ENCODE measurements at regions not wholly inside any gene's neighbourhood (a gene's known extent, or its start where the extent isn't known, plus 50 kb on each side); places are given as distances from the start of the nearest gene placed in this dataset.

DNA sequence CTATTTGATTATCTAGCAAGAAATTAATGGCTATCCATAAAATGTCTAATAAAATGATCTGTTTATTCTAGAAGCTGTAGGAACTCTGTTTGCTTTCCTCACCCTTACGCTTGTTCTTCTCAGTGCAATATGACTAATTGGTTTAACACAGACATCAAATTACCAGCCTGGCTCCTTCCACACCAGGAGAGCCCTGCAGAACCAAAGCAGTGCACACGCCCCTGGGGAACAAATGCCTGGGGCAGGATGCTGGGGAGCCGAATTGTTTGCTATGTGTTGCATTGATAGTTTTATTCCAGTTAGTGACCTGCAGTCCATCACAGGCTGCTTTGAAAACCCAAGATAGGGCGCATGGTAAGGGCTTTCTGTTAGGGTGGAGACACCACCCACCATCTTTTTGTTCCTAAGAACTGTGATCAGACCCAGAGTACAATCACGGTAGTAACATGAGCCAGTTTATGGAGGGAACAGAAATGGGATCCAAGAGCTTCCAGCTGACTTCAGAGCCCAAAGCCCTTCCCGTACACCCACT lies 126.4 kb upstream of the CD93 start:
- POLR2A ChIA-PET = no interaction called here
- CTCF ChIA-PET = no interaction called here

DNA sequence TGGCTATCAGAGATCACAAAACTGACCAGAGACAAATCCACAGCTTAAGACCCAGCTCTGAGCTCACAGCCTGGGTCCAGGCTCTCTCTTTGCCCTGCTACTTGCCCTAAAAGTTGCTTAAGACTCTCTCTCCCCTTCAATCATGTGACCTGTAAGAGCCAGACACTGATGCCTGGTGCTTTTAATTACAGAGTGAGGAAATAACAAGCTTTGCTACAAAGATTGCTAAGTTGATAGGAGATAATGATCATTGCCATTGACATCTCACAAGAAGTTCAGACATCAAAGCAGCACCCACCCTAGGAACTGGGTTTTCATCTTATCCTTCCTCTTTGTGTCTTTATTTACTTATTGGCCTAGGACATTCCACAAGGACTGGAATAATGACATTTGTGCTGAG lies 125.9 kb upstream of the CD93 start:
- CTCF ChIA-PET = no interaction called here
- POLR2A ChIA-PET = no interaction called here

DNA sequence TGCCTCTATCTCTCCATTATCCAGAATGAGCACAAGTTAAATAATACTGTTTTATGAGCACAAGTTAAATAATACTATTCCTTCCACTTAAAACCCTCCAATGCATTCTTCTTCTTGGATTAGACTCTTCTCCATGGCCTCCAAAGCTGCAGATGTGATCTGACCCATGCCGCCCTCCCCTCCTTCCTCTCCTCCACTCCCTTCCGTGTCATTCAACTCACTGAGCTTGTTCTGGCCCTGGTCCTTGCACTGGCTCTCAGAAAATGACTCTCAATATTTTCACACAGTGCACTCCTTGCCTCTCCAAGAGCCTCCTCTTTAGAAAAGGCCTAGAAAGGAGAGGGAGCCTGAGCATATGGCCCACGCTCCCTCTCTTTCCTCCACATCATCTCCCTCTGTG lies 125.0 kb upstream of the CD93 start:
- ChIA-PET CTCF (no interaction called here), POLR2A (no interaction called here)

- CTCF ChIA-PET = no interaction called here
- POLR2A ChIA-PET = no interaction called here
Observed at GRCh38 chr20:23207826-23208540, 121.9 kb upstream of the CD93 start.

- CTCF ChIA-PET = no interaction called here
- POLR2A ChIA-PET = no interaction called here
Observed at GRCh38 chr20:23206995-23207394, 120.9 kb upstream of the CD93 start.

- CTCF ChIA-PET = no interaction called here
- POLR2A ChIA-PET = no interaction called here
Observed at GRCh38 chr20:23206061-23206460, 119.9 kb upstream of the CD93 start.

- POLR2A ChIA-PET = no interaction called here
- CTCF ChIA-PET = no interaction called here
Observed at GRCh38 chr20:23205611-23206041, 119.5 kb upstream of the CD93 start.

GRCh38 chr20:23205211-23205610 lies 119.1 kb upstream of the CD93 start:
- POLR2A ChIA-PET = no interaction called here
- CTCF ChIA-PET = no interaction called here

- ChIA-PET POLR2A (no interaction called here), CTCF (no interaction called here)
Observed at GRCh38 chr20:23203951-23204730, 118.0 kb upstream of the CD93 start.

GRCh38 chr20:23203310-23203709 lies 117.2 kb upstream of the CD93 start:
- ChIA-PET CTCF (no interaction called here), POLR2A (no interaction called here)

DNA sequence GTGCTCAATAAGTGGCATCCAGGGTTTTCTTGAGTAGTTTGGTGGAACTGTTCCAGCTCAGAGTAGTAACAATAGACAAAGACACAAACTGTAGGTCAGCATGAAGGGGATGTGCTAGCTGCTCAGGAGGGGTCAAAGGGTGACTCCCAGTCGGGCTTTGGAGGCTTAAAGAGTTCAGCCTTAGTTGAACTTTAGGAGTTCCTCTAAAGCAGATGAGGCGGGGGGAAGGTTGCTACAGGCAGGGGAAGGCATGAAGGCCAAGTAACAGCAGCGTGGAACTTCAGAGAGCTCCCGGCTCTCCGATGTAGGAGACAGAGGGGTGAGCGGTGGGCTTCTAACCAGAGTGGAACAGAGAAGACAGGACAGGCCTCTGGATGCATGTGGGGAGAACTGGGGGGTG lies 115.5 kb upstream of the CD93 start:
- ChIA-PET POLR2A (no interaction called here), CTCF (no interaction called here)

DNA sequence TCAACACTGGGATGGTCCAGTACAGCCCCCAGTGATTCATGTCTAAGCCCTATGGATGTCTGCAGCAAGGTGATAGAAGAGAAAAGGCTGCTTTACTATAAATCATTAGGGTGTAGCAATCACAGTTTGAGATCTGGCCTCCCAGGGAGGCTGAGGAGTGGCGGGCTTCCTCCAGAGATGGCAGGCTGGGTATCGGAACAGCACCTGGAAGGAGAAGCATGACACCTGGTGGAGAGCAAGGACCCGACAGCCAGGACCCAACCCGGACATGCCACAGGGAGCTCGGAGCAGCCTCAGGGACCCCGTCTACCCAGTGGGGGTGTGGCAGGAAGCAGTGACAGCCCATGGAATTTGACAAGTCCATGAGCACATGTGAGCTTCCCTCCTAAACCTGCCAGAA lies 114.8 kb upstream of the CD93 start:
- ChIA-PET CTCF (no interaction called here), POLR2A (no interaction called here)

GRCh38 chr20:23200413-23200812 lies 114.3 kb upstream of the CD93 start:
- ChIA-PET CTCF (no interaction called here), POLR2A (no interaction called here)

- CTCF ChIA-PET = no interaction called here
- POLR2A ChIA-PET = no interaction called here
Observed at GRCh38 chr20:23199356-23199755, 113.2 kb upstream of the CD93 start.

DNA sequence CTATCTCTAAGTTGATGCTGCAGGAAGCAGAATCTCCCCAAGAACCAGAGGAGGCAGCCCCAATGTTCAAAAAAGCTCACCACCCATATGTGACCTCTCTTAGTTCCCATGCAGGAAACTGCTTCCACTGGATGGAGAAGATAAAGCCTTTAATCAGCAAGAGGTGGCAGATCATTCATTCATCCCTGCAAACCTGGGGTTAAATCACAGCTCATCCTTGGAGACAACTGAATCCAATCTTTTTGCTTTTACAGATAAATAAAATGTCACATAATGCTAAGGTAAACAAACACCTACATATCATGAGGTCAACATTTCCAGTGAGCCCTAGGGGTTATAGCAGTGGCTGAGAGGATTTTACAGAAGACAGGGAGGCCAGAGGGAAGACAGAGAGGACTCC lies 112.7 kb upstream of the CD93 start:
- ChIA-PET CTCF (no interaction called here), POLR2A (no interaction called here)

DNA sequence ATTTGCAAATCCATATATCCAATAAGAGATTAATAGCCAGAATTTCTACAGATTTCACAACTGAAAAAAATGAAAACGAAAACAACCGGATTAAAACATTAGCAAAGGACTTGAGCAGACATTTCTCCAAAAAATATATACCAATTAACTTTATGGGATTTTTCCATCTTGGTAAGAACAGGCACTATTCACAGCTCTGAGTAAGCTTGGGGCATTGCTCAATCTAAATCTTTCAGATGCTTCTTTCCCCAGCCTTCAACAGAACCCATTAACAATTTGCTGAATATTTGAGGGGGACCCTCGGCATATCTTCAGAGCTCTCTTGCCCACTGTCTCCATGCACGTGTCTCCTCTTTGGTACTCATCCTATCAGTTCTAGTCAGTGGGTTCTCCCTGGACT lies 111.7 kb upstream of the CD93 start:
- CTCF ChIA-PET = no interaction called here
- POLR2A ChIA-PET = no interaction called here

DNA sequence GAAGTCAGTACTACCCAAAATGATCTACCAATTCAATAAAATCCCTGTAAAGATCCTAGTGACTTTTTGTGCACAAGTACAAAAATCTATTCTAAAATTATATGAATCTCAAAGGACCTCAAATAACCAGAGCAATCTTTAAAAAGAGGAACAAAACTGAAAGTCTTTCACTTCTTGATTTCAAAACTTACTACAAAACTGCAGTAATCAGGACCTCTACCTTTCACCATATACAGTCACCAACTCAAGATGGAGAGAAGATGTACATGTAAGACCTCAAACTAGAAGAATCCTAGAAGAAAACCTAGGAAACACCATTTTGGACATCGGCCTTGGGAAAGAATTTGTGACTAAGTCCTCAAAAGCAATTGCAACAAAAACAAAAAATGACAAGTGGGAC lies 109.5 kb upstream of the CD93 start:
- ChIA-PET CTCF (no interaction called here), POLR2A (no interaction called here)

- CTCF ChIA-PET = no interaction called here
- POLR2A ChIA-PET = no interaction called here
Observed at GRCh38 chr20:23193801-23194384, 107.8 kb upstream of the CD93 start.

DNA sequence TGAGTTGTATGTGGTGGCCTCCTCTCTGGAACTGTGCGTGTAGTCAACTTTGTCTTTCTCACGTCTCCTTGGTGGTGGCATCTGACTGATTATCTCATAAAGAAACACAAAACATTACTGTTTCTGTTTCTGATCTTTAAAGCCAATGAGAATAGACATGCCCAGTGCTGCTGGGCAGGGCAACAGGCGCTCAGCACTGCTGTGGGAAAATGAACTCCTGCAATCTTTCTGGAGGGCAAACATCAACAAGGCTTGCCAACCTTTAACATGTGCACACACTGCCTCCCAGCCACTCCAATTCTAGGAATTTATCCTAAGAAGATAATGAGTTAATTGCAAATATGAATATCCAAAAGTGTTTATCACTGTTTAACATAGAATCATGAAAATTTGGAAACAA lies 106.3 kb upstream of the CD93 start:
- POLR2A ChIA-PET = no interaction called here
- CTCF ChIA-PET = no interaction called here

DNA sequence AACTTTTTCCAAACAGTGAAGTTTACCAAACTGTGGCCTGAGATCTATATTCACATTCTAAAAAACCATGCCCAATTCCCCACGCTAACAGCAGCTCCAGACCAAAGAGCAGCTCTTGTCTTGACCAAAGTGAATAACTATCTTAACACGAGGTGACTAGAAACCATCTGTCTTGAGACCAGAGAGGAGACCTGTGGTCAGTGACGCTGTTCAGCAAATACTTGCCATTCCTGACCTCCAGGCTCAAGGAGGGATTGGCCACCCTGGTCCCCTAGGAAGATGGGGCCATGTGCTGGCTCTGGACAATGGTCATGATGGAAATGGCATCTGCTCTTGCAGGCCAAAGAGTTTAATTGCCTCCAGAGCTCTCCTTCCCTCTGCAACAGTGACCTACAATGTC lies 104.4 kb upstream of the CD93 start:
- CTCF ChIA-PET = no interaction called here
- POLR2A ChIA-PET = no interaction called here

DNA sequence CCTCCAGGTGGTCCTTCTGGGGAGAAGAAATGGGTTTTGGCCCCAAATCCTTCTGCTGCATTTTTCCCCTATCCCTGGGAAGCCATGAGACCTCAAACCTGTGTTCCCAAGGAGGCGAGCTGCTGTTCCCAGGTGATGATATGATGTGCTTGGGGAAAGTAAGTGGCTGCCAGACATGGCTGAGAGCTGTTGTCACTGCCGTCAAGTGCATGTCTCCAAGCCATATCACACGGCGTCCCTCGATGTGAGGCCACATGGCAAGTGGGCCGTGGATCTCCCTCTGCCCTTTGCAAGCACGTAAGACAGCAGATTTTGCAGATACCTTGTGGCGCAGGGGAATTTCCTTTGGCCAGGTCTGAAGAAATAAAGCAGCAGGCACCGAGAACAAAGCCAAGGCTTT lies 103.7 kb upstream of the CD93 start:
- POLR2A ChIA-PET = no interaction called here
- CTCF ChIA-PET = no interaction called here

- ChIA-PET CTCF (no interaction called here), POLR2A (no interaction called here)
Observed at GRCh38 chr20:23189341-23189740, 103.2 kb upstream of the CD93 start.
